H1 (cell line): ENCODE measurements at regions not wholly inside any gene's neighbourhood (a gene's known extent, or its start where the extent isn't known, plus 50 kb on each side); places are given as distances from the start of the nearest gene placed in this dataset.
"Not testable (repeated sequence)": the region's sequence is repeated elsewhere in the genome, so short reads cannot be mapped to it uniquely, and the experiment has no call there.

Experiments used
- CTCF ChIA-PET: fragments of 300-600 bp; sonication (Branson Sonifier 250); formaldehyde crosslinking; loops from one replicate; lab custom pipeline; 2021; ENCODE audit not compliant: partially characterized antibody; lab: Charles Lee
- POLR2A ChIA-PET: fragments of 300-600 bp; sonication (Branson Sonifier 250); formaldehyde crosslinking; loops from one replicate; lab custom pipeline; 2021; ENCODE audit warnings: inconsistent platforms; ENCODE audit not compliant: partially characterized antibody; lab: Charles Lee
- DNase-seq, 2 experiments: peaks; one replicate each; pipeline versions ENCODE4 v3.0.0 to v3.0.0-alpha.2; 2010 to 2022; ENCODE audit warnings: low spot score in 2 of 2, low read depth in 1 of 2, mixed read lengths in 1 of 2
- FAIRE-seq: peaks from 2 replicates; lab custom pipeline; 2011; peaks lifted over from hg19 to GRCh38; lab: Jason Lieb, UNC
- H2AFZ ChIP-seq: 2 replicates; pipeline ENCODE4 v1.8.1; 2012; ENCODE audit warnings: low read length, inconsistent platforms
- H2AK5ac ChIP-seq: 2 replicates; pipeline ENCODE4 v1.6.1; 2013; ENCODE audit warnings: low read depth, low read length
- H2BK120ac ChIP-seq: replicated peaks from 2 replicates; pipeline ENCODE3; 2013; ENCODE audit warnings: low read depth, low read length, inconsistent platforms
- H2BK12ac ChIP-seq: 2 replicates; pipeline ENCODE4 v1.6.1; 2013; ENCODE audit warnings: low read depth, low read length
- H2BK15ac ChIP-seq: 2 replicates; pipeline ENCODE4 v1.6.1; 2013; ENCODE audit warnings: low read length
- H2BK20ac ChIP-seq: 2 replicates; pipeline ENCODE4 v1.6.1; 2013; ENCODE audit warnings: low read length
- H2BK5ac ChIP-seq: 2 replicates; pipeline ENCODE4 v1.6.1; 2013; ENCODE audit warnings: low read depth, low read length
- H3K14ac ChIP-seq: 2 replicates; pipeline ENCODE4 v1.6.1; 2013; ENCODE audit warnings: inconsistent platforms; ENCODE audit not compliant: insufficient read length
- H3K18ac ChIP-seq: 2 replicates; pipeline ENCODE4 v1.6.1; 2013; ENCODE audit warnings: low read length; ENCODE audit errors: extremely low read depth
- H3K23ac ChIP-seq: 2 replicates; pipeline ENCODE4 v1.6.1; 2013; ENCODE audit warnings: inconsistent platforms; ENCODE audit not compliant: insufficient read length
- H3K23me2 ChIP-seq: 2 replicates; pipeline ENCODE4 v1.6.1; 2013; ENCODE audit warnings: low read depth, low read length
- H3K27ac ChIP-seq: 2 replicates; pipeline ENCODE4 v1.6.1; 2011; ENCODE audit warnings: low read depth, low read length, inconsistent platforms
- H3K27me3 ChIP-seq, 4 experiments: replicated peaks in 1 of 4; 1 replicate in 1 of 4; 2 replicates in 3 of 4; pipeline versions ENCODE4 v1.6.1 to v1.8.1; 2011 to 2013; ENCODE audit warnings: low read length in 3 of 4, mild to moderate bottlenecking in 3 of 4, inconsistent platforms in 2 of 4, mixed read lengths in 2 of 4, moderate library complexity in 1 of 4; ENCODE audit not compliant: control insufficient read depth in 3 of 4, insufficient read depth in 3 of 4; ENCODE audit errors: extremely low read depth in 1 of 4
- H3K36me3 ChIP-seq, 4 experiments: 2 replicates each; pipeline versions ENCODE4 v1.6.1 to v1.8.1; 2011 to 2013; ENCODE audit warnings: mild to moderate bottlenecking in 4 of 4, low read length in 3 of 4, moderate library complexity in 2 of 4, control low read depth in 1 of 4, inconsistent platforms in 1 of 4; ENCODE audit not compliant: insufficient read depth in 4 of 4, control insufficient read depth in 2 of 4
- H3K4ac ChIP-seq: replicated peaks from 2 replicates; pipeline ENCODE3; 2013; ENCODE audit warnings: low read length, low read depth, mixed read lengths, inconsistent platforms; ENCODE audit not compliant: insufficient read length
- H3K4me1 ChIP-seq, 4 experiments: replicated peaks in 1 of 4; 1 replicate in 1 of 4; 2 replicates in 3 of 4; pipeline versions ENCODE4 v1.6.1 to v1.8.1; 2011 to 2013; ENCODE audit warnings: low read length in 3 of 4, inconsistent platforms in 2 of 4, mixed read lengths in 1 of 4; ENCODE audit not compliant: insufficient read depth in 4 of 4, control insufficient read depth in 3 of 4
- H3K4me2 ChIP-seq, 2 experiments: 2 replicates each; pipeline versions ENCODE4 v1.6.1 to v1.8.1; 2011 to 2013; ENCODE audit warnings: low read depth in 2 of 2, low read length in 2 of 2, control low read depth in 1 of 2, inconsistent platforms in 1 of 2, mild to moderate bottlenecking in 1 of 2; ENCODE audit not compliant: insufficient read depth in 1 of 2
- H3K4me3 ChIP-seq, 4 experiments: fragments of 200-600, 300-600 bp in 1 of 4; sonication (generic), shearing (Covaris generic), sonication (Bioruptor Twin) in 1 of 4; 2 replicates each; pipeline versions ENCODE4 v1.5.1 to v1.8.1; 2011 to 2016; ENCODE audit warnings: low read length in 4 of 4, low read depth in 3 of 4, control low read depth in 2 of 4, inconsistent platforms in 2 of 4, mild to moderate bottlenecking in 2 of 4, mixed read lengths in 1 of 4, moderate library complexity in 1 of 4; ENCODE audit not compliant: insufficient read depth in 2 of 4; ENCODE audit errors: extremely low read depth in 1 of 4
- H3K56ac ChIP-seq: replicated peaks from 2 replicates; pipeline ENCODE3; 2013; ENCODE audit warnings: low read depth, mild to moderate bottlenecking, mixed read lengths, low read length, inconsistent platforms; ENCODE audit not compliant: insufficient read length
- H3K79me1 ChIP-seq: 2 replicates; pipeline ENCODE4 v1.6.1; 2013; ENCODE audit warnings: low read depth, low read length, control low read depth
- H3K79me2 ChIP-seq, 2 experiments: 2 replicates each; pipeline versions ENCODE4 v1.6.1 to v1.8.1; 2012 to 2013; ENCODE audit warnings: low read length in 2 of 2, mild to moderate bottlenecking in 2 of 2, inconsistent platforms in 1 of 2; ENCODE audit not compliant: insufficient read depth in 2 of 2, control insufficient read depth in 1 of 2
- H3K9ac ChIP-seq, 4 experiments: replicated peaks in 1 of 4; 1 replicate in 1 of 4; 2 replicates in 3 of 4; pipeline versions ENCODE4 v1.6.1 to v1.8.1; 2011 to 2013; ENCODE audit warnings: low read depth in 3 of 4, low read length in 3 of 4, control low read depth in 2 of 4, mild to moderate bottlenecking in 2 of 4, moderate library complexity in 2 of 4, inconsistent platforms in 1 of 4; ENCODE audit errors: extremely low read depth in 1 of 4
- H3K9me3 ChIP-seq, 2 experiments: 2 replicates each; pipeline versions ENCODE4 v1.6.1 to v1.8.1; 2012 to 2013; ENCODE audit warnings: mild to moderate bottlenecking in 2 of 2, moderate library complexity in 2 of 2, control low read depth in 1 of 2, inconsistent platforms in 1 of 2, low read depth in 1 of 2, low read length in 1 of 2, mixed read lengths in 1 of 2; ENCODE audit not compliant: insufficient read depth in 2 of 2
- H4K20me1 ChIP-seq, 2 experiments: replicated peaks in 1 of 2; 2 replicates each; pipeline versions ENCODE3 to v1.8.1; 2011 to 2013; ENCODE audit warnings: inconsistent platforms in 2 of 2, low read length in 2 of 2, mild to moderate bottlenecking in 1 of 2; ENCODE audit not compliant: insufficient read depth in 2 of 2, control insufficient read depth in 1 of 2
- H4K5ac ChIP-seq: 2 replicates; pipeline ENCODE4 v1.6.1; 2013; ENCODE audit warnings: low read length, low read depth, mixed read lengths, inconsistent platforms; ENCODE audit not compliant: insufficient read length
- H4K8ac ChIP-seq: 2 replicates; pipeline ENCODE4 v1.8.0; 2013; ENCODE audit warnings: mild to moderate bottlenecking, moderate library complexity, low read length, inconsistent platforms; ENCODE audit not compliant: insufficient read depth; ENCODE audit errors: extremely low read depth
- H4K91ac ChIP-seq: replicated peaks from 2 replicates; pipeline ENCODE3; 2013; ENCODE audit warnings: low read length, mixed read lengths, inconsistent platforms; ENCODE audit not compliant: insufficient read length
- WGBS, 2 experiments: shearing (Covaris generic) in 1 of 2; methylation state at CpG; one replicate each; pipeline versions ENCODE4 v1.1.6 to v1.1.7; 2013 to 2015; ENCODE audit warnings: low lambda C conversion rate in 2 of 2, mixed read lengths in 2 of 2, inconsistent platforms in 1 of 2, low coverage in 1 of 2, missing lambda C conversion rate in 1 of 2; ENCODE audit not compliant: insufficient replicate concordance in 2 of 2, insufficient coverage in 1 of 2, insufficient read length in 1 of 2; ENCODE audit errors: extremely low coverage in 1 of 2, missing lambda C conversion rate in 1 of 2; 5-methylcytosine and 5-hydroxymethylcytosine counted together

- POLR2A ChIA-PET = not testable (repeated sequence)
These were observed 224.5 kb upstream of the PLGLB1 start for GRCh38 chr2:87246066-87246717.

DNA sequence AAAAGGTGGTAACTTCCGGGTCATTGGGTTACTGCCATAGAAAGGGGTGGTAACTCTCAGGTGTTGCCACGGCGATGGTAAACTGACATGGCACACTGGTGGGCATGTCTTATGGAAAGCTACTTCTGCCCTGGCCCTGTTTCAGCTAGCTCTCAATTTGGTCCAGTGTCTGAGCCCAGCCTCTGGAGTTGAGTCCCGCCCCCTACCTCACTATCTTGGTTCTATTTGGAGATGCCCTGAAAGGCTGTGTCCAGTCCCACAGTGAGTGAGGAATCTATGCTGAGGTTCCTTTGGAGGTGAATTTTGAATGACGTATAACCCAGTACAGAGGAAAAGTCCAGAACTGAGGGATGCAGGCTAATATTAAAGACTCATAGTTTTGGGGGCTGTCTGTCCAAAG is 230.4 kb upstream of the PLGLB1 start:
- CTCF ChIA-PET, H2BK20ac ChIP-seq, H4K20me1 ChIP-seq, H2BK15ac ChIP-seq, H3K18ac ChIP-seq, H2AK5ac ChIP-seq, H3K9ac ChIP-seq, H3K14ac ChIP-seq, H3K27ac ChIP-seq, H3K4me2 ChIP-seq, H3K23me2 ChIP-seq, H3K79me1 ChIP-seq, H4K5ac ChIP-seq, H3K56ac ChIP-seq, H2BK5ac ChIP-seq, H3K4ac ChIP-seq, DNase-seq, POLR2A ChIA-PET, H4K91ac ChIP-seq, H2AFZ ChIP-seq, FAIRE-seq, H3K79me2 ChIP-seq, H2BK120ac ChIP-seq, H3K4me1 ChIP-seq, H3K4me3 ChIP-seq, H3K9me3 ChIP-seq, H3K36me3 ChIP-seq, H2BK12ac ChIP-seq, H3K23ac ChIP-seq, H4K8ac ChIP-seq, H3K27me3 ChIP-seq: not testable (repeated sequence)
- WGBS, 2 experiments = 100% methylated on average over 1 of the region's 5 CpGs; no CpG with 5 or more reads in 1 of the 2 experiments

More at GRCh38 chr2:87246066-87246717, 224.5 kb upstream of the PLGLB1 start:
- FAIRE-seq, H4K20me1 ChIP-seq, H3K56ac ChIP-seq, DNase-seq, CTCF ChIA-PET, H3K4me3 ChIP-seq, H2BK20ac ChIP-seq, H3K4me1 ChIP-seq, H3K23ac ChIP-seq, H3K18ac ChIP-seq, H3K27ac ChIP-seq, H3K14ac ChIP-seq, H2BK15ac ChIP-seq, H3K79me2 ChIP-seq, H4K8ac ChIP-seq, H3K27me3 ChIP-seq, H2BK12ac ChIP-seq, H3K4me2 ChIP-seq, H2AFZ ChIP-seq, H3K79me1 ChIP-seq, H3K23me2 ChIP-seq, H4K5ac ChIP-seq, H3K4ac ChIP-seq, H2BK5ac ChIP-seq, H3K9ac ChIP-seq, H3K9me3 ChIP-seq, H3K36me3 ChIP-seq, H4K91ac ChIP-seq, H2AK5ac ChIP-seq, H2BK120ac ChIP-seq: not testable (repeated sequence)
- WGBS, 2 experiments = 78% methylated on average over 7 of the region's 11 CpGs; no CpG with 5 or more reads in 1 of the 2 experiments
